ENCODE measurements at regions not wholly inside any gene's neighbourhood (a gene's known extent, or its start where the extent isn't known, plus 50 kb on each side); places are given as distances from the start of the nearest gene placed in this dataset.

DNA sequence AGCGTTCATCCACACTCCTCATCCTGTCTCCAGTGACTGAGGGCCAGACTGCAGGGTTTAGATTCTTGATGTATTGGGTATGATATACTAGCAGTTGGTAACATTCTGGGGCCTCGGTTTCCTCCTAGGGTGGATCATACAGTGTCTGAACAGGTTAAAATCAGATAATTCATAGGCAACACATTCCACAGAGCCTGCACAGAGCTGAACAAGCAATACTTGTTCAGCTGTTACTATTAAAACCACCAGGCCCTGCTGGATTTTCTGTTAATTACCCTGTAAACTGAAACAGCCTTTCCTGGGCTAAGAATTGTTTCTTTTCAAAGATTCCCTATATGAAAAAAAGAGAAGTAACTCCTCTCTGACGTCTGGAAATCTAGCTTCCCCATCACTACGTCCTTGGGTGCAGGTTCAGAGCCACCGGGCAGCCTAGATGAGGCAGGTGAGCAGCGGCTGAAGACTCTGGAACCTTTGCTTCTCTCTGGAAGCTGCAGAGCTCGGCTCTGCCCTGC lies 1313.5 kb upstream of the WWC1 start:
- Mint-ChIP-seq H3K36me3 (no peaks in the 10 kb centered on the region), H3K4me1 (peaks cover 0 to 5% of the 10 kb centered on the region in 2 donors), H3K27me3 (ENCODE audit: low read depth in 2 of 2) (peaks cover 8 to 11% of the 10 kb centered on the region in 2 donors), H3K9me3 (no peaks in the 10 kb centered on the region), H3K4me3 (no peak overlapping the region), H3K27ac (no peak overlapping the region)
- TF ChIP-seq, protein P1, sequence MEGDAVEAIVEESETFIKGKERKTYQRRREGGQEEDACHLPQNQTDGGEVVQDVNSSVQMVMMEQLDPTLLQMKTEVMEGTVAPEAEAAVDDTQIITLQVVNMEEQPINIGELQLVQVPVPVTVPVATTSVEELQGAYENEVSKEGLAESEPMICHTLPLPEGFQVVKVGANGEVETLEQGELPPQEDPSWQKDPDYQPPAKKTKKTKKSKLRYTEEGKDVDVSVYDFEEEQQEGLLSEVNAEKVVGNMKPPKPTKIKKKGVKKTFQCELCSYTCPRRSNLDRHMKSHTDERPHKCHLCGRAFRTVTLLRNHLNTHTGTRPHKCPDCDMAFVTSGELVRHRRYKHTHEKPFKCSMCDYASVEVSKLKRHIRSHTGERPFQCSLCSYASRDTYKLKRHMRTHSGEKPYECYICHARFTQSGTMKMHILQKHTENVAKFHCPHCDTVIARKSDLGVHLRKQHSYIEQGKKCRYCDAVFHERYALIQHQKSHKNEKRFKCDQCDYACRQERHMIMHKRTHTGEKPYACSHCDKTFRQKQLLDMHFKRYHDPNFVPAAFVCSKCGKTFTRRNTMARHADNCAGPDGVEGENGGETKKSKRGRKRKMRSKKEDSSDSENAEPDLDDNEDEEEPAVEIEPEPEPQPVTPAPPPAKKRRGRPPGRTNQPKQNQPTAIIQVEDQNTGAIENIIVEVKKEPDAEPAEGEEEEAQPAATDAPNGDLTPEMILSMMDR (IDR thresholded peaks at IDR 0.05), result no peak
- ATAC-seq (no peak), DNase-seq (no peak)
- no peaks in the 10 kb centered on the region for H3K4me1 ChIP-seq (ENCODE audit: control insufficient read depth, insufficient read depth, low read length)
- no peaks in the 10 kb centered on the region for H3K9me3 ChIP-seq (ENCODE audit: control insufficient read depth, insufficient read depth, low read length)
- H3K27ac ChIP-seq (ENCODE audit: low read length), result no peak overlapping the region
- H3K36me3 ChIP-seq (ENCODE audit: control insufficient read depth, insufficient read depth, low read length), result no peaks in the 10 kb centered on the region
- H3K4me3 ChIP-seq (ENCODE audit: low read length), result no peak overlapping the region
- no peaks in the 10 kb centered on the region for H3K27me3 ChIP-seq (ENCODE audit: control insufficient read depth, insufficient read depth, low read length)
- intact Hi-C loops (cut with micrococcal nuclease), result no loop called here
- 31% methylated on average over 6 of the region's 7 CpGs for WGBS (ENCODE audit: insufficient coverage)

DNA sequence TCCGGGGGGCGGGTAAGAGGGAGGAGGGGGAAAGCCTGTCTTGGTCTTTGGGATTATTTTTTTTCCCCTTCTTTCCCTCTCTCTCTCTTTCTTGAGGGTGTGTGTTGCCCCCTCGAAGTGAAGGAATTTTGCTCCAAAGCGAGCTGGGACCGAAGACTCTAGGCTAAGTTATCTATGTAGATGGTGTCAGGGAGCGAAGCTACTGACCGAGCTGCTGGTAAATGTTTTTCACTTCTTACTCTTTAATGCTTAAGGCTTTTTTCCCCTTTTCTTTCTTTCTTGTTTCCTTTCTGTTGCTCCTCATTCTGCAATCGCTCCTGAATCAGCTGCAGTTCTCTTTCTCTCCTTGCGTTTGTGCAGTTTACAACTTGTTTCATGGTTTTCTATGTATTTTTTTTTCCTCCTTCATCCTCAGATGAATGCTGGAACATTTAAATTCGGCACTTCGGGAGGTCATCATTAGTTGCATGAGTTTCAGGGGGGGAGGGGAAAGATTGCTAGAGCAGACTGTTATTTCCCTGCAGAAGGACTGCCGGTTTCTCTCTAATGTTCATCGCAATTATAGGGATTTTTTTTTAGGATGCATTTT lies 1312.0 kb upstream of the WWC1 start:
- Histone ChIP-seq H3K9me3 (ENCODE audit: control insufficient read depth, insufficient read depth, low read length) (no peaks in the 10 kb centered on the region), H3K27ac (ENCODE audit: low read length) (no peak overlapping the region), H3K4me3 (ENCODE audit: low read length) (peak overlapping the region; percentile 7), H3K36me3 (ENCODE audit: control insufficient read depth, insufficient read depth, low read length) (no peaks in the 10 kb centered on the region), H3K4me1 (ENCODE audit: control insufficient read depth, insufficient read depth, low read length) (no peaks in the 10 kb centered on the region), H3K27me3 (ENCODE audit: control insufficient read depth, insufficient read depth, low read length) (no peaks in the 10 kb centered on the region)
- ATAC-seq, result no peak
- no peak overlapping the region for H3K27ac Mint-ChIP-seq
- 2% methylated on average over 9 of the region's 13 CpGs for WGBS (ENCODE audit: insufficient coverage)
- no peaks in the 10 kb centered on the region for H3K9me3 Mint-ChIP-seq
- TF ChIP-seq, protein P1 (IDR thresholded peaks at IDR 0.05), result no peak
- DNase-seq, result no peak
- peaks cover 8 to 11% of the 10 kb centered on the region in 2 donors for H3K27me3 Mint-ChIP-seq (ENCODE audit: low read depth in 2 of 2)
- H3K36me3 Mint-ChIP-seq, result no peaks in the 10 kb centered on the region
- peak overlapping the region; percentile 61 for H3K4me3 Mint-ChIP-seq
- intact Hi-C loops (cut with micrococcal nuclease), result no loop called here
- H3K4me1 Mint-ChIP-seq, result peaks cover 0 to 5% of the 10 kb centered on the region in 2 donors

DNA sequence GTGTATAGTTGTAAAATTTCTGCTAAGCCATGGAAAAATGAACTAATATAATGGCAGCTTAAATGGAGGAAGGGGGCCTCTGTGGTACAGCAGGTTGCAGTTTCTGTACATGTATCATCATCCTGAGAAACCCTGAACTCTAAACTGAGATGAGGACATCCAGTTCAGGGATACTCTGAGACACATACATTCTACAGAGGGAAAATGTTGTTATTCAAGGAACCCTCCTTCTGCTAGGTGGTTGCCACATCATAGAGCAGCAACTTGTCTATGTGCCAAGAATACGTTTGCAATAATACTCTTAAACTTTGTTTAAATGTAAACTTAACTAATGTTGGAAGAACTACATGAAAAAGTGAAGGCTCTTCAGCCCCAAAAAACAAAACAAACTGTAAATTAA lies 1310.8 kb upstream of the WWC1 start:
- Histone ChIP-seq H3K4me1 (ENCODE audit: control insufficient read depth, insufficient read depth, low read length) (no peaks in the 10 kb centered on the region), H3K36me3 (ENCODE audit: control insufficient read depth, insufficient read depth, low read length) (no peaks in the 10 kb centered on the region), H3K27me3 (ENCODE audit: control insufficient read depth, insufficient read depth, low read length) (no peaks in the 10 kb centered on the region), H3K9me3 (ENCODE audit: control insufficient read depth, insufficient read depth, low read length) (no peaks in the 10 kb centered on the region), H3K4me3 (ENCODE audit: low read length) (no peak overlapping the region), H3K27ac (ENCODE audit: low read length) (no peak overlapping the region)
- DNase-seq, result no peak
- H3K4me3 Mint-ChIP-seq, result no peak overlapping the region
- peaks cover 0 to 5% of the 10 kb centered on the region in 2 donors for H3K4me1 Mint-ChIP-seq
- TF ChIP-seq, protein P1 (IDR thresholded peaks at IDR 0.05), result no peak
- ATAC-seq, result no peak
- H3K27ac Mint-ChIP-seq, result no peak overlapping the region
- no CpG with 5 or more reads among the region's 1 CpG for WGBS (ENCODE audit: insufficient coverage)
- intact Hi-C loops (cut with micrococcal nuclease), result no loop called here
- H3K36me3 Mint-ChIP-seq, result no peaks in the 10 kb centered on the region
- peaks cover 8 to 11% of the 10 kb centered on the region in 2 donors for H3K27me3 Mint-ChIP-seq (ENCODE audit: low read depth in 2 of 2)
- H3K9me3 Mint-ChIP-seq, result no peaks in the 10 kb centered on the region

DNA sequence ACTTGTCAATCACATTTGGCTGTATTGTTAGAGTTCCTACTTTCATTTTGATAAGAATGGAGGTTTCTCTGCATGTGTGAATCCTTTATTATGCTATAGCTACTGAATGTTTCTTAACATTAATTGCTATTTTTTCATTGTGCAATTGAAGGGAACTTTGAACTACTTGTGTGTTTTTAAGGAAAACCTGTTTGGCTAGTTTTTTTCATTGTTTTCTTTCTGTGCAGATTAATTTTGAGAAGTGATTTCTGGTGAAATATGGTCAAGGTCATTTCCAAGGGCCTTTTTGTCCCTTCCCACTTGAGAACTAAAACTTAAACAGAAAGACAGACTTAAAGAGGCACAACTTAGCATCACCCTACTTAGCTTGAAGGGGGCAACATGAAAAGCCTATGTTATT lies 1309.2 kb upstream of the WWC1 start:
- H3K4me3 Mint-ChIP-seq, result no peak overlapping the region
- ATAC-seq (no peak), DNase-seq (no peak)
- Histone ChIP-seq H3K27ac (ENCODE audit: low read length) (no peak overlapping the region), H3K4me3 (ENCODE audit: low read length) (no peak overlapping the region), H3K4me1 (ENCODE audit: control insufficient read depth, insufficient read depth, low read length) (no peaks in the 10 kb centered on the region), H3K27me3 (ENCODE audit: control insufficient read depth, insufficient read depth, low read length) (no peaks in the 10 kb centered on the region), H3K9me3 (ENCODE audit: control insufficient read depth, insufficient read depth, low read length) (no peaks in the 10 kb centered on the region), H3K36me3 (ENCODE audit: control insufficient read depth, insufficient read depth, low read length) (no peaks in the 10 kb centered on the region)
- H3K27ac Mint-ChIP-seq, result no peak overlapping the region
- peaks cover 3 to 11% of the 10 kb centered on the region in 2 donors for H3K27me3 Mint-ChIP-seq (ENCODE audit: low read depth in 2 of 2)
- H3K36me3 Mint-ChIP-seq, result no peaks in the 10 kb centered on the region
- peaks cover 0 to 2% of the 10 kb centered on the region in 2 donors for H3K9me3 Mint-ChIP-seq
- TF ChIP-seq, protein P1 (IDR thresholded peaks at IDR 0.05), result no peak
- intact Hi-C loops (cut with micrococcal nuclease), result no loop called here
- H3K4me1 Mint-ChIP-seq, result peaks cover 0 to 5% of the 10 kb centered on the region in 2 donors

All from natural killer cell (primary cell).